ENCODE measurements at regions not wholly inside any gene's neighbourhood (a gene's known extent, or its start where the extent isn't known, plus 50 kb on each side); places are given as distances from the start of the nearest gene placed in this dataset.

DNA sequence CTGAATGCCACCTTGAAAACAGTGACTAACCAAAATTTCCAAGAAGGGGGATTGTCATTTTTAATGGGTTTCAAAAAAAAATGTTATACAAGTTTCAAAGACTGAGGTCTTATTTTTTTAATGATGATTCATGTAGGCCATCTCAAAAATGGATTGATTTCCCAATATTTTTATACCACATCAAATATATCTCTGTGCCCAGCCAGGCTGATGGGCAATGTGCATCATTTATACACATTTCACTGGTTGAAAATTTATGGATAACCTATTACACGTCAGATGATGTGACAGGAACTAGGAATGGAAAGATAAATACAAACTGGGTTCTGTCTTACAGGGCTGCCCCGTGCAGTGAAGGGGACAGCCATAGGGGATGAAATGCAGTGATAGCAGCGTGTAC, 112.7 kb upstream of the TMPO start:
- no peak for TF ChIP-seq EZH2 (IDR thresholded peaks at IDR 0.05; ENCODE audit: borderline replicate concordance, low read length)
- TF ChIP-seq, protein P1, sequence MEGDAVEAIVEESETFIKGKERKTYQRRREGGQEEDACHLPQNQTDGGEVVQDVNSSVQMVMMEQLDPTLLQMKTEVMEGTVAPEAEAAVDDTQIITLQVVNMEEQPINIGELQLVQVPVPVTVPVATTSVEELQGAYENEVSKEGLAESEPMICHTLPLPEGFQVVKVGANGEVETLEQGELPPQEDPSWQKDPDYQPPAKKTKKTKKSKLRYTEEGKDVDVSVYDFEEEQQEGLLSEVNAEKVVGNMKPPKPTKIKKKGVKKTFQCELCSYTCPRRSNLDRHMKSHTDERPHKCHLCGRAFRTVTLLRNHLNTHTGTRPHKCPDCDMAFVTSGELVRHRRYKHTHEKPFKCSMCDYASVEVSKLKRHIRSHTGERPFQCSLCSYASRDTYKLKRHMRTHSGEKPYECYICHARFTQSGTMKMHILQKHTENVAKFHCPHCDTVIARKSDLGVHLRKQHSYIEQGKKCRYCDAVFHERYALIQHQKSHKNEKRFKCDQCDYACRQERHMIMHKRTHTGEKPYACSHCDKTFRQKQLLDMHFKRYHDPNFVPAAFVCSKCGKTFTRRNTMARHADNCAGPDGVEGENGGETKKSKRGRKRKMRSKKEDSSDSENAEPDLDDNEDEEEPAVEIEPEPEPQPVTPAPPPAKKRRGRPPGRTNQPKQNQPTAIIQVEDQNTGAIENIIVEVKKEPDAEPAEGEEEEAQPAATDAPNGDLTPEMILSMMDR (conservative IDR thresholded peaks at IDR 0.05 in 1 of 2, IDR thresholded peaks at IDR 0.05 in 1 of 2; ENCODE audit: extremely low read depth in 1 of 2, insufficient read depth in 1 of 2, low read depth in 1 of 2, low read length in 2 of 2): no peak
